SW480 (cell line): ENCODE measurements at regions not wholly inside any gene's neighbourhood (a gene's known extent, or its start where the extent isn't known, plus 50 kb on each side); places are given as distances from the start of the nearest gene placed in this dataset.
"Not testable (repeated sequence)": the region's sequence is repeated elsewhere in the genome, so short reads cannot be mapped to it uniquely, and the experiment has no call there.

ENCODE experiments used
- DNase-seq: peaks from one replicate; pipeline ENCODE4 v3.0.0-alpha.2; 2016; ENCODE audit warnings: low spot score

DNA sequence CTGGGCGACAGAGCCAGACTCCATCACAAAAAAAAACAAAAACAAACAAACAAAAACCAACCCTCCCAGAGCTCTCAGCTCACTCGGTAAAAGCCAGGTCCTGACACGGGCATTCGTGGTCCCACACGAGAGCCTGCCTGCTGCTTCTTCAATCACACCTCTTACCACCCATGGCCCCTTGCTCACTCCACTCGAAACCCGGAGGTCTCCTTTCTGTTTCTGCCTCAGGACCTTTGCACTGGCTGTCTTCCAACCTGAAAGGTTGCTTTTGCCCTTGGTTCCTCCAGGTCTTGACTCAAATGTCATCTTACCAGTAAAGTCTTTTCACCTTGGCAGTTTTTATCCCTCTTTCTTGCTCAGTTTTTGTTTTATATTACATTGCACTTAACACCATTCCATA lies 169.6 kb downstream of the EVX1 start:
- no peak for DNase-seq

DNA sequence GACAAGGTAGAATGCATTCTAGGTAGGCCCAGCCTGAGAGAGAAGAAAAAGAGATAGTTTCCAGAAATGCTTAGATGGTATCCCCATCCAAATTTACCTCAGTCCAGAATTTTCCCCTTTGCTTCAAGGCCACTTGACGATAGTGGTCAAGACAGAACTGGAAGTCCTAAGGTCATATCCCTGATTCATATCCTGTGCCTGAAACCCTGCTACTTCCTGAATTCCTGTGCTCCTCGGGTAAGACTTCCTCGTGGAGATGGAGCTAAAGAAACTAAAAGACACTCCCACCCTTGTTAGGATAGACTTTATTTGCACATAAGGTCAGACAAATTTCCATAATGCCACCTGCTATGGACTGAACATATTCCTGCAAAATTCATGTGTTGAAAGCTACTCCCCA lies 175.9 kb downstream of the EVX1 start:
- no peak for DNase-seq

DNA sequence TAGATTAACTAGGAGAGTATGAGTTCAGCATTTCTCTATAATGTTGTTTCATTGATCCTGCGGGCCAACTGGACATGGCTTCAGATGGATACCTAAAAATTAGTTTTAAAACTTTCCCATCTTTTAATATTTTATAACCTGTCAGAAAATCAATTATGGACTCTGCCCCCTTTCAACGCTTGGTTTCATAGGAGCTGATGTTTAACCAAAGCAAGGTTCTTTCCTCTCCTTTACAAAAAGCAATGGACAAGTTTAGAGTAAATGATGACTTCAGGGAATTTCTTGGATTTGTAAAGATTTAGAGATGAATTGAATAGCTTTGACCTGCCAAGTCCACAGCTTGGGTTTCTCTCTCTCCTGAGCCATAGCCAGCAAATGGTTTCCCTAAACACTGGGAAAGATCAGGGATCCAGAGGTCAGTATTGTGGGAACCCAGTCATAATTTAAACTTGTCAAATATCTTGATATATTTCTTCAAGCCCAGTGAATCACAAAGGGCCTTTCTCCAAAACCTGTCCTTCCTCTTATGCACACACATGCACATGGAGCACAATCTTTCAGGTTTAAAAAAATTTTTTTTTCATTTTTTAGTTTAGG lies 177.1 kb downstream of the EVX1 start:
- no peak for DNase-seq

DNA sequence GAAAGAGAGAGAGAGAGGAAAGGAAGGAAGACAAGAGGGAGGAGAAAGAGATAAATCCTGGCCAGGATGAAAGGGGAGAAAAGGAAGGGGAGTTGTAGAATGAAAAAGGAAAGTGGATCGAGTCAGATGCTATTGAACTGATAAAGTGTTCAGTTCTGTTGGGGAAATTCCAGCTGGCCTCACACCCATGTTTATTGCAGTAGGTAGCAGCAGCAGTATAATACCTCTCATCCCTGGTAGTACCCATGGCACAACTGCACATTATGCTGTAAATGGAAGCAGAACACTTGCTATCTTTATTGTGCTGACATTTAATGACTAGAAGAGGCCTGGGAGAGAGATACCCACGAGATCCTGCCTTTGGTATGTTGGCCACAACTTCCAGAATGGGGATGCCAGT lies 178.1 kb downstream of the EVX1 start:
- no peak for DNase-seq

DNA sequence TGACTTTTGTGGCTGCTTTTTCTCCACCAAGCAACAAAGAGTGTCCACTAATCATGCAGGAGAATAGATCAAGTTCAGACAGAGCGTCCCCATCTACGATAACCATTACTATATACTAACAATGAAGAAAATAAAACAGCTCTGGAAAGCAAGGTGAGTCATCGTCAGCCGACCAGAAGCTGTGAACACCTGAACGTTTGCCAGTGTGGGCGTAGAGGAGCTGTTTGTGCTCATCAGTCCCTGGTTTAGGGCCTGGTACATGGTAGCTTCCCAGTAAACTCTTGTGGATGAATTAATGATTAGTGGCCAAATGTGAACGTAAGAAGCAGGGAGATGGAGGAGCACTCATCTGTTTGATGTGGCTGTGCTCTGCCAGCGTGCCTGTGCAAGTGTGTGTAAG lies 180.7 kb downstream of the EVX1 start:
- peak; percentile 95 for DNase-seq

DNA sequence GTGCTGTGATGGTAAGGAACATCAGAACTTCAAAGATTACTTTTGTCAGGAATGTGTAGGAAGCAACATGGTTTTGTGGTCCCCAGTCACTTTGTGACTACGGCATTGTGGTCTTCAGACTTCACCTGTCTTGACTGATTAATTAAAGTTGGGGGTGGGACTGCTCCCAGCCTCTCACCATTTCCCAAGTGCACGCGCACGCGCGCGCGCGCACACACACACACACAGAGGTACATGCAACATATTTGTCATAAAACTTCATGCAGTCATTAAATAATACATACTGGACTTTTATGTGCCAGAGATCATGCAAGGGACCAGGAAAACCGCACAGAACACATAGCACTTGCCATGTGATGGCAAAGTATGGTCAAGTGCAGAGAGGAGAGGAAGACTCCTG lies 181.2 kb downstream of the EVX1 start:
- peak; percentile 26 for DNase-seq

DNA sequence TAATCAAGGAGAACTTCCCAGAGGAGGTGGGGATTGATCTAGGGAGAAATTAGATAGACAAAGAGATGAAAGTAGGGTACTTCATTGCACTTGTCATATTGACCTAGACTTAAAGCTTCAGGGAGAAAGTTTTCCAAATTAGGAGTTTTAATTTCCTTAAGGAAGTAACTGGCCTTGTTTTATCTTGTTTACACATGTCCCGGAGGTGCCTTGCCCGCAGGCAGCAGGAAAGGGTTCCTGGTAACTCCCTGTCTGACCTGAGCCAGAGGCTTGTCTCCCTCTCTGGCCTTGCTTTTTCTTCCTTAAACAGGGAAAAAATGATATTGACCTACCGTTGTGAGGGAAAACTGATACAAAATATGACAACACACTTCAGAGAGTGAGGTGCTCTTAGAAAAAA lies 181.6 kb downstream of the EVX1 start:
- no peak for DNase-seq

DNA sequence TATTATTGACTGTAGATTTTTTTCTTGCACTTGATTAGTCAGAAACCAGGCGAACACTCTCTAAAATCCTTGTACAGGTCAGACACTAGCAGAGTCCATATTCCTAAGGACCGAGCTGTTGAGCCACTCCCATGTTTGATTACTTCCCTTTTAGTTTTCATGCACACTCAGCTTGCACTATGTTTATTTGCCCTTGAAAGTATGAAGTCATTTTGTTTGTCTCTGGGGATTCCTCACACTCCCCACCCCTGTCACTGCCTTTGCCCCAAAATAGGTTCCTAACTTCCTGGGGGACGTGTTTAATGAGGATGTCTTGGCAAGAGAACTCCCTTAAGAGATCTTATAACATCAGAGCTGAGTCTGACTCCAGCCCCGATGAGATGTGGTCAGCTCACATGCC lies 182.1 kb downstream of the EVX1 start:
- DNase-seq = peak; percentile 35

DNA sequence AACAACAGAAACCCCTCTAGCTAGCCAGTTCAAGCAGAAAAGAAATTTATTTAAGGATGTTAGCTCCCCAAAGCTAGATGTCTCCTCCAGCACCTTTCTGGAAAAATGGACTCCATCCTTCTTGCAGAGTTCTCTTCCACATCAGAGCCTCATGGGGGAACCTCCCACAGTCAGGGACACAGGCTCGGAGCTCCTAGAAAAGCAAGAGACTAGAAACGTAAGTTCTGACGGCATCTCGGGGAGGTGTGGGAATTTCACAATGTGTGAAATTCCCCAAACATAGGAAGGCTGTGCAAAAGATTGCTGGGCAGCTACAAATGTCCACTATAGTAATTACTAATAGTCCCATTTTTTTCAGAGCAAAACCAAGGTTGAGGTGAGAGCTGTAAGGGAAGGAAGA lies 184.8 kb downstream of the EVX1 start:
- DNase-seq = no peak

DNA sequence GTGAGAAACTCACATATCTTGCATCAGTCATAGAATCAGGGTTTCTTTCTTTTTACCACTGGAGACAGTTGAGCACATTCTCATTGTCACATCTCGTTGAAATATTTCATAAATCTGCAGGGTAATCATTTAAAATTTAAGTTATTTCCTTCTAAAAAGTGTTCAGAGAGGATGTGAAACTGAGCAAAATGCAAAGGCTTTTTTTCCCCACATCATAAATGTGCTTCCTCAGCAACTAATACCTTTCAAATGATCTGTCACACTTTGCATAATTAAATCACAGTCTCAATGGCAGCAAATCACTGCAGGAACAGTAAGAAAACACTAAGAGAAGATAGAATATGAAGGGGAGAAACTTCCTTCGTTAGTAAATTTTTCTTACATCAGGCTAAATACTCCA lies 187.5 kb downstream of the EVX1 start:
- no peak for DNase-seq

DNA sequence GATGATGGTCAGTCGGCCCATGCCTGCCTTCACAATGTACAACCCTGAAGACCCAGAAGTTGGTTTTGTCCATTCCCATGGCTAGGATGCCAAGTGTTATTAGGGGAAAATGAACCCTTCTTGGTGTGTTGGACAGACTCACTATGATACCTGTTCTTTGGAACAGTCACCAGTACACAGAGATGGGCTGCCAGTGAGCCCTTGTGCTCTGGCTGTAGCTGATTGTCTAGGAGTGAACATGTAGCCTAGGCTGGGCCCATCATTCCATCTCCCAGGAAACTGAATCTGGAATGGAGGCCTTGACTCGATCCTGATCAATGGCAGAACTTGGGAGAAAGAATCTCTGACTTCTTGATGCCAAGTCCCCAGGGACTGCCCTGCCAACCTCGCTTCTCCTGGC lies 188.9 kb downstream of the EVX1 start:
- no peak for DNase-seq

DNA sequence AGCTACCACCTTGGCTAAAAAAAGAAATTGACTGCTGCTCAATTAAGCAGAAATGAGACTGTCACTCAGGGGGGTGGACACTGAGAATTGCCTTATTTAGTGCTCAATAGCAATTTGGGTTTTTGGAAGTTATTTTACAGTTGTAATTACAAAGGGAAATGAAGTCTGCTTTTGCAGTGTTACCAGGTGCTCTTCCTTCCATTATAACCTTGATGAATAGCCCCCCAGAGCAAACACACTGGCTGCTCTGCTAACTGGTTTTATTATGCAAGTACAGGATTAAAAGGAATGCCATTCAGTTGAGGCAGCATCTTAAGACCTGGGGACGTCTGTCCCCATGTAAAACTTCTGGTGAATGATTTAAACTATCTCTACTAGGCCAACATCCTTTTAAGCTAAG lies 191.0 kb downstream of the EVX1 start:
- no peak for DNase-seq

DNA sequence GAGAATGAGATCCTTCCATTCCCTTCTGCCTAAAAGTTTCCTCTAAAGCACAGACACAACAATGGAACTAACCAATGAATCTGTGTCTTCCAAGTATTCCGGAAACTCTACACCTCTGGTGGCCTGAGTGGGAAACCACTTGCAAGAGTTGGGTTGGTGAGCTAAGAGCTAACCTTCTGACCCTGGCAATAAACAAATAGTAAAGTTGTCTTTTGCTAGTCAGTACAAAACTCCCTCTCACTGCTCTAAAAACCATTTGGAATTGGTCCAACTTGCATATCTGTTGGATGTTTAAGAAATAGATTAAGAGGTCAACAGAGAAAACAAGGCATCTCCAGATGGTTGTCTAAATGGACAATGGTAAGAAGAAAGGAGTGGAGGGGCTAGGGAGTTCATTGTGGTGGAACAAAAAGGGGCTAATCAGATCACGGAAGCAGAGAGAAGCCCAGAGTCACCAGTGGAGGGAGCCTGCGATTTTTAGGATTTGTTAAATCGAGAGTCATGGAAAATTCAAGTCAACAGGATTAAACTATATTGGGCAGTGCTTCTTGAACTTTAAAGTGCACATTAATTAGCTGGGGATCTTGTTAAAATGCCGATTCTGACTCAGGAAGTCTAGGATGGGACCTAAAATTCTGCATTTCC lies 192.3 kb downstream of the EVX1 start:
- DNase-seq = no peak

DNA sequence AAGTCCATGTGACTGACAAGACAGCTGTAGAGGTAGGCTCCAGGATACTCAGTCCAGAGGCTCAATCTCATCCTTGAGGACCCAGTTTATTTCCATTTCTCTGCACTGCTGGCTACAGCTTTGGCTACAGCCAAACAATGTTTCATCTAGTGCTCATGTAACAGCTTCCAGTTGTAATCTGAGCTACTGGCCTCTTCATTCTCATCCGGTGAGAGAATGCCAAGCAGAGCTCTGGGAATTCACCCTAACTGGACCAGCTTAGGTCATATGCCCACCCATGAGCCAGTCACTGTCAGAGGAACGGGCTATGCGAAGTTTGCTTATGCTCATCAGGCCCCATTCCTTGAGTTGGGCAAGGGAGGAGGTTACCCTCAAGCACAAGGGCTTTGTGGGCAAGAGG lies 192.9 kb downstream of the EVX1 start:
- no peak for DNase-seq

DNA sequence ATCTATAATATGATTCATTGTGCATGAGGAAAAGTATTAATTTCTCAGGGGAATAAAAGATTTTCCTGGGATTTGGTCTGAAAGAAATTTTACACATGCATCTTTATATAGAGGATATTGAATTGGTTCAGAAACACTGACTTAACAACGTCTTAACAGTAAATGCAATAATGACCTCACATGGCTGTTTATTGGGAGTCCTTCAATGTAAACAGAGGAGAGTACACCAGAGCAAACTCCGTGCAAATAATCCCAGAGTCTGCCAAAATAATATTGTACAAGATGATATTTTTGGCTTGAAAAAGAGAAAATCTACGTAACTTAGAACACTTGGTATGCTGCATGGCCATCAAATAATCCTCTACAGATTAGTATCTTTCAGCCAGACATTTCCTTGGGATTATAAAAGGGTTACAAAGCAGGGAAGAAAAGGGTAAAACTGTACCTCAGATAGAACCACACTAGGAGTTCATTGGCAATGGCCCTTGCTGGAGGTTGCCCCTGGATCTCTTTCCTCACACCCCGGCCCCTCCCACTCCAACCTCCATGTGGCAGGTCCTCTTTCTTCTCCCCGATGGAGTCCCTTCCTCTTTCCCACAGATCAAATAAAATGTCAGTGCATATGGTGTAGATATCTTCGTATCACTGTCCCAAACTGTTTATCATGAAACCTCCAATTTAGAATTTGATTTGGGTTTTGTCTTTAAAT lies 196.4 kb downstream of the EVX1 start:
- no peak for DNase-seq

DNA sequence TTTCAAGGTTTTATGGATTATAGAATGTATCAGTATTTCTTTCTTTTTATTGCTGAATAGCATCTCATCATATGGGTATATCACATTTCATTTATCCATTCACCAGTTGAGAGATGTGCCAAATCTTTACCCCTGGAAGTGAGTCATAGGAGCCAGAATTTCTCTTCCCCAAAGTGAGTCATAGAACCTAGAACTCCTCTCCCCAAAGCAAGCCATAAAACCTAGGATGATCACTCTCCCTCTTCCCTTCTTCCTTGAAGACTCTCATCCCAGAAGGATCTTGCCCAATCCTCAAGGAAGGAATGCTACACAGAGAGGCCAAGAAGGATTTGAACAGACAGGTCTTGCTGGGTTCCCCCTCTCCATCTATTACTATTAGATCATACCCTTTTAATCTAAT lies 199.9 kb downstream of the EVX1 start:
- peak; percentile 51 for DNase-seq

DNA sequence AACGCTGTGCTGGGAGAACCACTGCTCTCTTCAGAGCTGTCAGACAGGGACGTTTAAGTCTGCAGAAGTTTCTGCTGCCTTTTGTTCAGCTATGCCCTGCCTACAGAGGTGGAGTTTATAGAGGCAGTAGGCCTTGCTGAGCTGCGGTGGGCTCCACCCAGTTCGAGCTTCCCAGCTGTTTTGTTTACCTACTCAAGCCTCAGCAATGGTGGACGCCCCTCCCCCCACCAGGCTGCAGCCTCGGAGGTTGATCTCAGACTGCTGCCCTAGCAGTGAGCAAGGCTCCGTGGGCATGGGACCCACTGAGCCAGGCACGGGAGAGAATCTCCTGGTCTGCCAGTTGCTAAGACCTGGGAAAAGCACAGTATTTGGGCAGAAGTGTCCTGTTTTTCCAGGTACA lies 206.4 kb downstream of the EVX1 start:
- DNase-seq = peak; percentile 43

DNA sequence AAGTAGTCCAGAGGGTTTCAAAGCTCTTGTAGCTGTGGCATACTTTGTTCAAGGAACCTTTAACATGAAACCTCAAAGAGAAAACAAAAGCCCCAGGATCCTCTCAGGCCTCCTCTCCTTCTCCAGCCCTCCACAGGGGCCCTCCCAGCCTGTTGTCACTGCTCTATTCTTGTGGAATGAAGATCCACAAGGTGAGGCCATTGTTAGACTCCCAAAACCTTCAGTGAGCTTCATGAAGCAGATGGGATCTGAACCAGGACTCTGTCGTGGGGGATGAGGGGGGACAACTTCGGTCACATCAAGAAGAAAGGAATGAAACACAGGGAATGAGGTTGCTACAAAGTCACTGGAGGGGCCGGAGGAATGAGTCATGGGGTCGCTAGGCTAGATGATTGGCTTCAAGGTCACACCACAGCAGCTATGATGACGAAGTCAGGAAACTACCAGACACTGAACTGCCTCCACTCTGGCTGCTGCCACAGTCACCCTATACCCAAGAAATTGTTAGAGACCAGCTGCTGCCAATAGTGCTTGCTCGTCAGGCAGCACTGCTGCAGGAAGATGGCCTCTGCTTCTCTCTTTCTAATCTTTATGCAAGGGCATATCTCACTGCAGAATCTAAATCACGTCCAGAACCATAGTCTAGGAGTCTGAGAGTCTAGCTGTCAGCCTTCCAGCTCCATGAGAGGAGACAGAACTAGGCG lies 208.8 kb downstream of the HIBADH start:
- peak; percentile 33 for DNase-seq

DNA sequence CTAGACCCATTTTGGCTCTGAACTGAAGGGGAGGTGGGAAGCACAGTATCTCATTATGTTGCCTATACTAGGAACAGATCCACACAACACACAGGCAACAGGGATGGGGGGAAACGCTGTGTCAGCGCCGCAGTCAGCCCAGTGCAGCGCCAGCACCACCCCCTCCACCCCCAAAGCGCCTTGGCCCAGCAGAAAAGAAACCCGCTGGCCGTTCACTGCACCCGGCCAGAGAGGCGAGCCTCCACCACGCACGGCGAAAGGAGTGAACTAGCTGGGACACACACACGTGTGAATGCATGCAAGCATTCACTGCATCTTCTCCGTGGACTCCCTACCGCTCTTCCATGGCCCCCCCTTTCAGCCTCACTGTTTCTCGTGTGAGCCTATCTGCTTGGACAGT lies 205.6 kb downstream of the HIBADH start:
- not testable (repeated sequence) for DNase-seq

DNA sequence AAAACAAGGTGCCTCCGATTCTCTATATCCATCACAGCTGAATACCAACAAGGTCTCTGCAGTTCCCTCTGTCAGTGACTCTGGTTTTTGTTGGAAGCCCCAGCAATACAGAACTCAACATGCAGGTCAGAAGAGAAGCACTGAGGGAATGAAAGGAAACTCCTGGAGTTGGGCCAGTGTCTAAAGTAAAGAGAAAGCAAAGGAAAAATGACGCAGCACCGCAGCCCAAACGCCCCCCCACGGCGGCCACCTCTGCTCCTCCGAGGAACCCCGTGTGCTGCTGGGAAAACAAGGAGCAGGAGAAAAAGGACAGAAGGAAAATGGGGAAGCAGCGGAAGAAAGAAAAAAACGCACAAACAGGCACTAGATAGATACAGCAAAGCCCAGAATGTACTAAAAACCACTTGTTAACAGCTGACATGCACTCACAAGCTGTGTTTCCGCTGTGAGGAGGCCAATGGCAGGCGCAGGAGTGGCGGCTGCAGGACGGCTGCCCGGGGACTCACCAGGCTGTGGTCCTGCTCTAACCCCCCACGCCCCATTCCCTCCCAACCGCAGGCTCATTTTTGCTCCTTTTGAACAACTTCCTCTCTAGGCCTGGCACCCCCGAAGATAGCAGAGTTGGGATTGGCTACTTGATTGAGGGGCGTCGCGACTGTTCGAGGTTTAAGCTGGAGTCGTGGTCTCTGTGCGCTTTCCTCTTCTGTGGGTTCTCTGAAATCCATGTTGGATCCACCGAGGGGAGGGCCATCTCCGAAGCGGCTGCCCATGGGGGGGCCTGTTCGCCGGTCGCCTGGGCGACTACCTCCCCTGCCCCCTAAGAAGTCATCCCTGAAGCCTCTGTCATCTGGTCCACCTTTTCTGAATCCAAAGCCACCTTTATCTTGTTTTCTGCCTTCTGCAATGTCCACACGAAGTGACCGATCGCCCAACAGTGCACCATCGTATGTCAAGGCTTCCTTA lies 204.8 kb downstream of the HIBADH start:
- DNase-seq = not testable (repeated sequence)

DNA sequence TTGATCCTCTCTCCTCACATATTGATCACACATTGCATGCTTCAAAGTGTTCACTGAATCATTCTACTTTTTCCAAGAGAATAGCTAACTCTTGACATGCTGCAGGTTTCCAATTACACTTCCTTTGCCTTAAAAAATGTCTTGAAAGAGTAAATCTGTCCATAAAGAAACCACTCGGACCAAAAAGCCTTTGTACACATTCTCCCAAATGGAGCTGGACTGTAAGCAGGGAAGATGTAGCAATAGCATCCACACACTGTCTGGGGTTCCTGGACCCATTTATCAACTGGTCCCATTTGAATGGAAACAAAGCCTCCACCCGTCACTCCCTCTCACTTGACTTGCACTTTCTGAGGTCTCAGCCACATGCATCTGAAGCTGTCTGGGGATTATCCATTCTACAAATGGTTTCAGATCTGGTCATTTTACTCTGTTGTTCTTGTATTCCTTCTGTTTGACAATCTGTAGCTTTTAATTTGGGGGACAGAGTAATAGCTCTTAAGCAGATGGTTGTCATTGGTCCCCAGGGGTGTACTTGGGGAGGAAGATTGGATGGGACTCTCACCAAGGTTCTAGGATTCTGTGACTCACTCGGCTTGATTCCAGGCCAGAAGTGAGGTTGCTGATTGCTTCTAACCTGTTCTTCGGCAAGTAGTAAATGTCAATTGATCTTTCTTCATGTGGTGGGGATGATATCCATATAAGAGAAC lies 203.5 kb downstream of the HIBADH start:
- DNase-seq = no peak
